ENCODE measurements at regions not wholly inside any gene's neighbourhood (a gene's known extent, or its start where the extent isn't known, plus 50 kb on each side); places are given as distances from the start of the nearest gene placed in this dataset.

DNA sequence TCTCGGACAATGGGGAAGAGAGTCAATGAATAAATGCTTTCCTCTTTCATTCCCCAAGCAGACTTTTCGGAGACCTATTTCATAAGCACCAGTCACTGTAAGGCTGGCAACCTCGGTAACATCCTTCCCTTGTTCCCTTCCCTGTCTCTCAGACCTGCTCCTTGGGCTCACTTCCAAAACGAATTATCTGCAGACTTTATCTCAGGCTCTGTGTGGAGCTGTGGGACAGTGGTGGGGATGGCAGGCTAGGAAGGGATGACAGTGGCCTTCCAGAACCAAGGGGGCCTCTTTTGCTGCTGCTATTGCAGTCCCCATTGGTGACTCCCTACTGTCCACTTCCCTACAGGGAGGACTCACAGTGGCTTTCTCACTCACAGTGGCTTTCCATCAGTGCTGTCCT, 185.6 kb upstream of the MEX3C start:
- peaks cover 7% of the 10 kb centered on the region for H3K4me1 ChIP-seq (ENCODE audit: control insufficient read depth, insufficient read depth, low read length)
- no peak overlapping the region for H3K4me3 ChIP-seq (ENCODE audit: low read length)
- H3K27me3 ChIP-seq (ENCODE audit: control insufficient read depth, insufficient read depth, low read length, poor library complexity, severe bottlenecking), result peaks cover 14% of the 10 kb centered on the region
- no peaks in the 10 kb centered on the region for H3K36me3 Mint-ChIP-seq (ENCODE audit: low read depth)
- peak; percentile 51 for DNase-seq
- H3K9me3 Mint-ChIP-seq, result no peaks in the 10 kb centered on the region
- H3K4me1 Mint-ChIP-seq, result peaks cover 25% of the 10 kb centered on the region
- no peak overlapping the region for H3K9ac ChIP-seq (ENCODE audit: extremely low read depth, low read length, poor library complexity, severe bottlenecking)
- H3K27ac ChIP-seq (ENCODE audit: low read depth, low read length), result no peak overlapping the region
- no peaks in the 10 kb centered on the region for H3K36me3 ChIP-seq (ENCODE audit: control insufficient read depth, insufficient read depth, low read length)
- no peak overlapping the region for H3K4me3 Mint-ChIP-seq
- TF ChIP-seq, protein P1, sequence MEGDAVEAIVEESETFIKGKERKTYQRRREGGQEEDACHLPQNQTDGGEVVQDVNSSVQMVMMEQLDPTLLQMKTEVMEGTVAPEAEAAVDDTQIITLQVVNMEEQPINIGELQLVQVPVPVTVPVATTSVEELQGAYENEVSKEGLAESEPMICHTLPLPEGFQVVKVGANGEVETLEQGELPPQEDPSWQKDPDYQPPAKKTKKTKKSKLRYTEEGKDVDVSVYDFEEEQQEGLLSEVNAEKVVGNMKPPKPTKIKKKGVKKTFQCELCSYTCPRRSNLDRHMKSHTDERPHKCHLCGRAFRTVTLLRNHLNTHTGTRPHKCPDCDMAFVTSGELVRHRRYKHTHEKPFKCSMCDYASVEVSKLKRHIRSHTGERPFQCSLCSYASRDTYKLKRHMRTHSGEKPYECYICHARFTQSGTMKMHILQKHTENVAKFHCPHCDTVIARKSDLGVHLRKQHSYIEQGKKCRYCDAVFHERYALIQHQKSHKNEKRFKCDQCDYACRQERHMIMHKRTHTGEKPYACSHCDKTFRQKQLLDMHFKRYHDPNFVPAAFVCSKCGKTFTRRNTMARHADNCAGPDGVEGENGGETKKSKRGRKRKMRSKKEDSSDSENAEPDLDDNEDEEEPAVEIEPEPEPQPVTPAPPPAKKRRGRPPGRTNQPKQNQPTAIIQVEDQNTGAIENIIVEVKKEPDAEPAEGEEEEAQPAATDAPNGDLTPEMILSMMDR (conservative IDR thresholded peaks at IDR 0.05), result no peak
- H3K27ac Mint-ChIP-seq, result no peak overlapping the region
- H3K27me3 Mint-ChIP-seq (ENCODE audit: insufficient read depth), result peaks cover 14% of the 10 kb centered on the region
- no peaks in the 10 kb centered on the region for H3K9me3 ChIP-seq (ENCODE audit: control insufficient read depth, low read length)
- WGBS, 2 experiments (ENCODE audit: insufficient coverage in 1 of 2, insufficient read length in 1 of 2), result 80 to 90% methylated on average over 3 to 4 of the region's 4 CpGs

DNA sequence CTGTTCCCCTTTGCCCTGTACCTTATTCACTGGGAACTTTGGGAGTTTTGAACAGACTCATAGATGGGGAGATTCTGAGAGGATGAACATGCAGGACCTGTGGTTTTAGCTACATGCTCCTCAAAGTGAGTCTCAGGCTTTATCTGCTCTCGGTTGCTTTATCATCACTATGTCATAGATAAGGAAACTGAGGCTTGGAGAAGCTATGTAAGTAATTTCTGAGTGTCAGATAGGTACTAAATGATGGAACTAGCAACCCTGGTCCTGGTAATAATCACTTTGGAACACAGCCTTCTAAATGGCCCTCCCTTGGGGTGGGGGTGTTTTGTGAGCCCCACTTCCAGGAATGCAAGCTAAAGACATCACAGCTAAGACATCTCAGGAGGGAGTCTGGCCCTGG, 186.2 kb upstream of the MEX3C start:
- Histone ChIP-seq H3K36me3 (ENCODE audit: control insufficient read depth, insufficient read depth, low read length) (no peaks in the 10 kb centered on the region), H3K4me3 (ENCODE audit: low read length) (no peak overlapping the region), H3K27me3 (ENCODE audit: control insufficient read depth, insufficient read depth, low read length, poor library complexity, severe bottlenecking) (peaks cover 14% of the 10 kb centered on the region), H3K27ac (ENCODE audit: low read depth, low read length) (no peak overlapping the region), H3K9me3 (ENCODE audit: control insufficient read depth, low read length) (no peaks in the 10 kb centered on the region), H3K9ac (ENCODE audit: extremely low read depth, low read length, poor library complexity, severe bottlenecking) (no peak overlapping the region), H3K4me1 (ENCODE audit: control insufficient read depth, insufficient read depth, low read length) (peaks cover 7% of the 10 kb centered on the region)
- Mint-ChIP-seq H3K36me3 (ENCODE audit: low read depth) (no peaks in the 10 kb centered on the region), H3K27ac (no peak overlapping the region), H3K4me3 (no peak overlapping the region), H3K27me3 (ENCODE audit: insufficient read depth) (peaks cover 14% of the 10 kb centered on the region), H3K9me3 (no peaks in the 10 kb centered on the region), H3K4me1 (peaks cover 25% of the 10 kb centered on the region)
- TF ChIP-seq, protein P1 (conservative IDR thresholded peaks at IDR 0.05), result no peak
- no peak for DNase-seq
- 62 to 100% methylated on average over 1 of the region's 1 CpG for WGBS, 2 experiments (ENCODE audit: insufficient coverage in 1 of 2, insufficient read length in 1 of 2)

DNA sequence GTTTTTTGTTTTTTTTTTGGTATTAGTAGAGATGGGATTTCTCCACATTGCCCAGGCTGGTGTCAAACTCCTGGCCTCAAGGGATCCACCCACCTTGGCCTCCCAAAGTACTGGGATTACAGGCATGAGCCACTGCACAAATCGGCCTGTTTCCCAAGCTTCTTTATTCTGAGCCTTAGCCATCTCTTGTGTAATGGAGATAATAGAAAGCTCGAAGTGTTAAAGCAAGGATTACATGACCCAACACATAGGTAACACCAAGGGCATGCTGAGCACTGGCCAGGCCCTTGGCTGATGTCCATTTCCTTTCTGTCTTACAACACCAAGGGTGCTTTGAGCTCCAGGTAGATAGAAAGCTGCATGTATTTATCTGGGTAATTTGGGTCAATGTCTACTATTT, 187.8 kb upstream of the MEX3C start:
- Histone ChIP-seq H3K9me3 (ENCODE audit: control insufficient read depth, low read length) (no peaks in the 10 kb centered on the region), H3K4me3 (ENCODE audit: low read length) (no peak overlapping the region), H3K9ac (ENCODE audit: extremely low read depth, low read length, poor library complexity, severe bottlenecking) (no peak overlapping the region), H3K4me1 (ENCODE audit: control insufficient read depth, insufficient read depth, low read length) (peaks cover 7% of the 10 kb centered on the region), H3K27ac (ENCODE audit: low read depth, low read length) (no peak overlapping the region), H3K36me3 (ENCODE audit: control insufficient read depth, insufficient read depth, low read length) (no peaks in the 10 kb centered on the region), H3K27me3 (ENCODE audit: control insufficient read depth, insufficient read depth, low read length, poor library complexity, severe bottlenecking) (peaks cover 9% of the 10 kb centered on the region)
- no peaks in the 10 kb centered on the region for H3K36me3 Mint-ChIP-seq (ENCODE audit: low read depth)
- TF ChIP-seq, protein P1 (conservative IDR thresholded peaks at IDR 0.05), result no peak
- DNase-seq, result no peak
- no peak overlapping the region for H3K4me3 Mint-ChIP-seq
- H3K27me3 Mint-ChIP-seq (ENCODE audit: insufficient read depth), result peaks cover 7% of the 10 kb centered on the region
- peaks cover 25% of the 10 kb centered on the region for H3K4me1 Mint-ChIP-seq
- H3K27ac Mint-ChIP-seq, result no peak overlapping the region
- H3K9me3 Mint-ChIP-seq, result no peaks in the 10 kb centered on the region
- WGBS, 2 experiments (ENCODE audit: insufficient coverage in 1 of 2, insufficient read length in 1 of 2), result 96% methylated on average over 2 of the region's 2 CpGs; no CpG with 5 or more reads in 1 of the 2 experiments
